ENCODE measurements at regions not wholly inside any gene's neighbourhood (a gene's known extent, or its start where the extent isn't known, plus 50 kb on each side); places are given as distances from the start of the nearest gene placed in this dataset.

DNA sequence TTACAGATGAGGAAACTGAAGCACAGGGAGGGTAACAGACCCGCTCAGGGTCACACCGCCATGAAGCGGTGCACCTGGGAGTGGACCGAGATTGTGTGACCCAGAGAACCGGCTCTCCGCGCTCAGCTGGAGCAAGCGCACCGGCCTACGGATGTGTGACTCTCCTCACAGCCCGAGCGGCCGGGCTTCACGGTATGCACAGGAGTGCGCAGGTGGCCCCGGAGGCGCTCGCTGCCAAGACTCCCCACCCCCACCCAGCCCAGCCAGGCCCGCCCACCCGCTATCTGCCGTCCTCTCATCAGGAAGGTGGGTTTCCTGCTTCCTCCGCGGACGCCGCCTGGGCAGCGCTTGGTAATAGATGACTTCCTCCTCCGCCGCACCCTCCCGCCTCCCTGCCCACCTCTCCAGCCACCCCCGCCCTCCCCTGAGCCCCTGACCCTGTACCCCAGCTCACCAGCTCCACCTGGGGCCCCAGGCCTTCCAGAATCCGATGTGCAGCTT is 110.7 kb downstream of the NCOR2 start:
- Mint-ChIP-seq H3K4me1 (ENCODE audit: unreplicated experiment) (peaks cover 14% of the 10 kb centered on the region), H3K27me3 (no peaks in the 10 kb centered on the region), H3K27ac (no peak overlapping the region), H3K9me3 (no peaks in the 10 kb centered on the region), H3K36me3 (peaks cover 14% of the 10 kb centered on the region), H3K4me3 (no peak overlapping the region)
- DNase-seq (ENCODE audit: extremely low spot score, unreplicated experiment) = no peak
- TF ChIP-seq, protein P1, sequence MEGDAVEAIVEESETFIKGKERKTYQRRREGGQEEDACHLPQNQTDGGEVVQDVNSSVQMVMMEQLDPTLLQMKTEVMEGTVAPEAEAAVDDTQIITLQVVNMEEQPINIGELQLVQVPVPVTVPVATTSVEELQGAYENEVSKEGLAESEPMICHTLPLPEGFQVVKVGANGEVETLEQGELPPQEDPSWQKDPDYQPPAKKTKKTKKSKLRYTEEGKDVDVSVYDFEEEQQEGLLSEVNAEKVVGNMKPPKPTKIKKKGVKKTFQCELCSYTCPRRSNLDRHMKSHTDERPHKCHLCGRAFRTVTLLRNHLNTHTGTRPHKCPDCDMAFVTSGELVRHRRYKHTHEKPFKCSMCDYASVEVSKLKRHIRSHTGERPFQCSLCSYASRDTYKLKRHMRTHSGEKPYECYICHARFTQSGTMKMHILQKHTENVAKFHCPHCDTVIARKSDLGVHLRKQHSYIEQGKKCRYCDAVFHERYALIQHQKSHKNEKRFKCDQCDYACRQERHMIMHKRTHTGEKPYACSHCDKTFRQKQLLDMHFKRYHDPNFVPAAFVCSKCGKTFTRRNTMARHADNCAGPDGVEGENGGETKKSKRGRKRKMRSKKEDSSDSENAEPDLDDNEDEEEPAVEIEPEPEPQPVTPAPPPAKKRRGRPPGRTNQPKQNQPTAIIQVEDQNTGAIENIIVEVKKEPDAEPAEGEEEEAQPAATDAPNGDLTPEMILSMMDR (conservative IDR thresholded peaks at IDR 0.05) = no peak

DNA sequence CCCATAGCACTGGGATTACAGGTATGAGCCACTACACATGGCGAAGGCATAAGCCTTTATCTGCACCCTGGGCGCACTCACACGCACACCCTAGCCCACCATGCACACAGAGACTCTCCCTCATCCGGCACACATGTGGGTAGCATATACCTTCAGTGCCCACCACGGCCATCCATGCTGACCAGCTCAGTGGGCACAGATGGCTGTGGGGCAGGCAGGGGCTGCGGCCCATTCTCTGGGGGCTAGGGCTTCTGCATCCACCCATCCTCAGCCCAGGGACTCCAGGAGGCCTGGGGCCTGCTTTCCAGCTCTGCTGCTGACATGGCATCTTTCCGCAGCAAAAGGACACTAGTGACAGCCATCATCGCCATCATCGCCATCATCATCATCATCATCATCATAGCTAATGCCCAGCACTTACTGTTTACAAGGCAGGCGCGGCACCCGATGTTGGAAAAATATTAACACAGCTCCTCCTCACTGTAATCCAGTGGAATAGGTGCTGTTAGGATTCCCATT is 111.2 kb downstream of the NCOR2 start:
- Mint-ChIP-seq H3K4me1 (ENCODE audit: unreplicated experiment) (peaks cover 14% of the 10 kb centered on the region), H3K27me3 (no peaks in the 10 kb centered on the region), H3K9me3 (no peaks in the 10 kb centered on the region), H3K4me3 (no peak overlapping the region), H3K27ac (peak overlapping the region; percentile 26), H3K36me3 (peaks cover 12% of the 10 kb centered on the region)
- DNase-seq (ENCODE audit: extremely low spot score, unreplicated experiment) = no peak
- TF ChIP-seq, protein P1 (conservative IDR thresholded peaks at IDR 0.05) = no peak

DNA sequence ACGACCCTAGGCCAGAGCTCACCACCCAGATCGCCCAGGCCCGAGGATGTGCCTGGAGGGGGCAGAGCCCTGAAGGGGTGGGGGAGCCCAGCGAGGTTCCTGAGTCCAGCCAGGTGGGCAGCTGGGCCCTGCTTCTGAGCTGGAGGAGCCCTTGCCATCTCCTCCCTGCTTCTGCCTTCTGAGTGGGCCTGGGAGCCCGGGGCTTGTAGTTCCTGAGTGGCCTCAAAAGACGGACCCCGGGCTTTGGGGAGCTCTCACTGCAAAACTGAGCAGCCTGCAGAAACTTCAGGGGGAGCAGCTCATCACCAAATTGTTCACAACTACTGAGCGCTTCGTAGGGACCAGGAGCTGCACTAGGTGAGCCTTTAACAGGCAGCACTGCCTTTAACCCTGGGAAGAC is 112.1 kb downstream of the NCOR2 start:
- Mint-ChIP-seq H3K36me3 (peaks cover 12% of the 10 kb centered on the region), H3K27ac (peak overlapping the region; percentile 15), H3K9me3 (no peaks in the 10 kb centered on the region), H3K4me3 (no peak overlapping the region), H3K27me3 (no peaks in the 10 kb centered on the region), H3K4me1 (ENCODE audit: unreplicated experiment) (peaks cover 16% of the 10 kb centered on the region)
- TF ChIP-seq, protein P1 (conservative IDR thresholded peaks at IDR 0.05) = no peak
- no peak for DNase-seq (ENCODE audit: extremely low spot score, unreplicated experiment)

DNA sequence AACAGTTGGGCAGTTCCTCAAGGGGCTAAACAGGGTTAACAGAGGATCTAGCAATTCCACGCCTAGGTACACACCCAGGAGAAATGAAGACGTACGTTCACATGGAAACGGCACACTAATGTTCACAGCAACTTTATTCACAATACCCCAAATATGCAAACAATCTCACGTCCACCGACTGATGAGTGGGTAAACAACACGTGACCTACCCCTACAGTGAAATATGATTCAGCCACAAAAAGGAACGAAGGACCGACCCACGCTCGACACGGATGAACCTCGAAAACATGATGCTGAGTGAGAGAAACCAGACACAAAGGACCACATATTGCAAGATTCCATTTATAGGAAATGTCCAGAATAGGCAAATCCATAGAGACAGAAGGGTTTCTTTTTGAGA is 112.7 kb downstream of the NCOR2 start:
- H3K27ac Mint-ChIP-seq = peak overlapping the region; percentile 15
- no peak overlapping the region for H3K4me3 Mint-ChIP-seq
- H3K9me3 Mint-ChIP-seq = no peaks in the 10 kb centered on the region
- H3K4me1 Mint-ChIP-seq (ENCODE audit: unreplicated experiment) = peaks cover 20% of the 10 kb centered on the region
- no peaks in the 10 kb centered on the region for H3K27me3 Mint-ChIP-seq
- peaks cover 8% of the 10 kb centered on the region for H3K36me3 Mint-ChIP-seq
- TF ChIP-seq, protein P1 (conservative IDR thresholded peaks at IDR 0.05) = no peak
- DNase-seq (ENCODE audit: extremely low spot score, unreplicated experiment) = no peak

DNA sequence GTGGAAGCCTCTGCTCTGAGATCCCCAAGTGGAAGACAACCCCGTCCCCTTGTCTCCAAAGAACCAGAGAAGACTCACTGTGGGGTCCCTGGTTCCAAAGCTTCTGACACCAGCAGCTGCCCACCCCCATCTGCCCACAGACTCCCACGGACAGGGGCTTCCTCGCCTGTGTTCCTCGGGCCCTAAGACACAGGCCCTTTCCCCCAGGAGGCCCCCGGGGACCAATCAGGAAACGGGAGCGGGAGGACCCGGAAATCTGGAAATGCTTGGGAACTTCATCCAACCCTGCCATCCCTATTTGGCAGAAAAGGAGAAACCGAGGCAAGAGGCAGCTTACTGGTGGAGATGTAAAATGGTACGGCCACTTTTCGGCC is 113.1 kb downstream of the NCOR2 start:
- Mint-ChIP-seq H3K9me3 (no peaks in the 10 kb centered on the region), H3K27me3 (no peaks in the 10 kb centered on the region), H3K27ac (no peak overlapping the region), H3K36me3 (peaks cover 8% of the 10 kb centered on the region), H3K4me3 (no peak overlapping the region), H3K4me1 (ENCODE audit: unreplicated experiment) (peaks cover 20% of the 10 kb centered on the region)
- DNase-seq (ENCODE audit: extremely low spot score, unreplicated experiment) = no peak
- TF ChIP-seq, protein P1 (conservative IDR thresholded peaks at IDR 0.05) = no peak
